ENCODE measurements at regions not wholly inside any gene's neighbourhood (a gene's known extent, or its start where the extent isn't known, plus 50 kb on each side); places are given as distances from the start of the nearest gene placed in this dataset.
A peak's percentile ranks its signal among the peaks of the same experiment; 100 is the strongest.

DNA sequence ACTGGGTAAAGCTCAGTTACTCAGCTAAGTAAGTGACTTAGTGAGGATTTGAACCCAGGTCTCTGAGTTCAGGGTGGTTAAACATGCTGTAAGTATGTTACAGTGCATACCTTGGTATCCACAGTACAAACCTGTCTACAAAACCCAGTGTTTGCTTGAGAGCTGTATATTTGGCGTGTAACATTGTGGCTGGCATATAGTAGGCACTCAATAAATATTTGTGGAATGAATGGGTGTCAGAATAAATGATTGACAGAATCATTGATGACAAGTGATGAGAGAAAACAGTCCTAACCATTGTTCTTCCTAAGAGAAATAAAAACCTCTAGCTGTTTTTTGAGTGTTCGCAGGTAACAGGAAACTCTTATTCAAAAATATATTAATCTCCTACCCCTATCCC, 79.7 kb upstream of the BCOR start:
- TF ChIP-seq, protein P1, sequence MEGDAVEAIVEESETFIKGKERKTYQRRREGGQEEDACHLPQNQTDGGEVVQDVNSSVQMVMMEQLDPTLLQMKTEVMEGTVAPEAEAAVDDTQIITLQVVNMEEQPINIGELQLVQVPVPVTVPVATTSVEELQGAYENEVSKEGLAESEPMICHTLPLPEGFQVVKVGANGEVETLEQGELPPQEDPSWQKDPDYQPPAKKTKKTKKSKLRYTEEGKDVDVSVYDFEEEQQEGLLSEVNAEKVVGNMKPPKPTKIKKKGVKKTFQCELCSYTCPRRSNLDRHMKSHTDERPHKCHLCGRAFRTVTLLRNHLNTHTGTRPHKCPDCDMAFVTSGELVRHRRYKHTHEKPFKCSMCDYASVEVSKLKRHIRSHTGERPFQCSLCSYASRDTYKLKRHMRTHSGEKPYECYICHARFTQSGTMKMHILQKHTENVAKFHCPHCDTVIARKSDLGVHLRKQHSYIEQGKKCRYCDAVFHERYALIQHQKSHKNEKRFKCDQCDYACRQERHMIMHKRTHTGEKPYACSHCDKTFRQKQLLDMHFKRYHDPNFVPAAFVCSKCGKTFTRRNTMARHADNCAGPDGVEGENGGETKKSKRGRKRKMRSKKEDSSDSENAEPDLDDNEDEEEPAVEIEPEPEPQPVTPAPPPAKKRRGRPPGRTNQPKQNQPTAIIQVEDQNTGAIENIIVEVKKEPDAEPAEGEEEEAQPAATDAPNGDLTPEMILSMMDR (IDR thresholded peaks at IDR 0.05; ENCODE audit: control insufficient read depth, extremely low read depth, insufficient read depth), result no peak
- no peak for DNase-seq (ENCODE audit: low read depth)
- H3K4me3 ChIP-seq (ENCODE audit: low read depth, low read length), result no peak overlapping the region

DNA sequence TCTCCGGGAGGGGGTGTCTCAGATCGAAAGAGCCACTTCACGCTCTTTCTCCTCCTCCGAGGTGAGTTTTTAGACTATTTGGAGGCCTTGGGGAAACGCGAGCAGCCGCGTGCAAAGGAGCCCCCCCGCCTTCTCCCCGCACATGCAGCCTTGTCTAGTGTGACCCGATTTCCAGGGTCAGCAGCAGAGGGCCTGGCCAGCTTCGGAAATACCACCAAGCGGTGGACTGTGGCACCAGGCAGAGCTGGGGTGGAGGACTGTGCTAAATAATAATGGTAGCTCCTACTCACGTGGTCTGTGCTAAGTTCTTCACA, 79.3 kb upstream of the BCOR start:
- no peak overlapping the region for H3K4me3 ChIP-seq (ENCODE audit: low read depth, low read length)
- DNase-seq (ENCODE audit: low read depth), result no peak
- TF ChIP-seq, protein P1 (IDR thresholded peaks at IDR 0.05; ENCODE audit: control insufficient read depth, extremely low read depth, insufficient read depth), result no peak

DNA sequence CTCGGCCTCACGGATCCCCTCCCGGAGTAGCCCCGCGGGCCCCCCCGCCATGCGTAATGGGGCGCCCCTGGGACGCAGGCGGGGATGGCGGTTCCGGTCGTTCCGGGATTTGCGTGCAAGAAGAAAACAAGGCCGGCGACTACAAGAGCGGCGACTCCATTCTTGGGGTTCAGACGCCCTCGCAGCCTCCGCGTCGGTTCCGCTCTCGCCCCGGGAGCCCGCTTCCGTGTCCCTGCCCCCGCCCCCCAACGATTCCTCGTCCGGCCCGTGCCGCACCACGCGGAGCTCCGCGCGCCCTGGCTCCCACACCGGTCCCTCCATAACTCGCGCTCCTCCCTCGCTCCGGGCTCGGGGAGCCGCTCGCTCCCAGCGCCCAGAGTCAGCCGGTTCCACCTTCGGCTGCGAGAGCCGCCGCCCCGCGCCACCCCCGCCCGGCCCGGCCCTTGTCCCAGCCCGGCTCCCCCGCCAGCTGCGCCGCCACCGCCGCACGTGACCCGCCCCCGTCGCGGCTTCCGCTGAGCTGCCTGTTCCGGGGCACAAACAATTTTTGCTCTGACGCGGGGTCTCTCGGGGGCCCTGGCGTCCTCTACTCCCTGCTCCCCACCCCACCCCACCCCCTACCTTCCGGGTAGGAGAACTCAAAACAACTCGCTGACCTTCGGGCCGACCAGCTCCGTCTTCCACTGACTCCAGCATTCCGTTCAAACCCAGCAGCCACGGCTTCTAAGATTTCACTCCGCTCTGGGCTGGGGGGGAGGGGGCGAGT, 78.8 kb upstream of the BCOR start:
- H3K4me3 ChIP-seq (ENCODE audit: low read depth, low read length), result no peak overlapping the region
- TF ChIP-seq, protein P1 (IDR thresholded peaks at IDR 0.05; ENCODE audit: control insufficient read depth, extremely low read depth, insufficient read depth), result no peak
- no peak for DNase-seq (ENCODE audit: low read depth)

DNA sequence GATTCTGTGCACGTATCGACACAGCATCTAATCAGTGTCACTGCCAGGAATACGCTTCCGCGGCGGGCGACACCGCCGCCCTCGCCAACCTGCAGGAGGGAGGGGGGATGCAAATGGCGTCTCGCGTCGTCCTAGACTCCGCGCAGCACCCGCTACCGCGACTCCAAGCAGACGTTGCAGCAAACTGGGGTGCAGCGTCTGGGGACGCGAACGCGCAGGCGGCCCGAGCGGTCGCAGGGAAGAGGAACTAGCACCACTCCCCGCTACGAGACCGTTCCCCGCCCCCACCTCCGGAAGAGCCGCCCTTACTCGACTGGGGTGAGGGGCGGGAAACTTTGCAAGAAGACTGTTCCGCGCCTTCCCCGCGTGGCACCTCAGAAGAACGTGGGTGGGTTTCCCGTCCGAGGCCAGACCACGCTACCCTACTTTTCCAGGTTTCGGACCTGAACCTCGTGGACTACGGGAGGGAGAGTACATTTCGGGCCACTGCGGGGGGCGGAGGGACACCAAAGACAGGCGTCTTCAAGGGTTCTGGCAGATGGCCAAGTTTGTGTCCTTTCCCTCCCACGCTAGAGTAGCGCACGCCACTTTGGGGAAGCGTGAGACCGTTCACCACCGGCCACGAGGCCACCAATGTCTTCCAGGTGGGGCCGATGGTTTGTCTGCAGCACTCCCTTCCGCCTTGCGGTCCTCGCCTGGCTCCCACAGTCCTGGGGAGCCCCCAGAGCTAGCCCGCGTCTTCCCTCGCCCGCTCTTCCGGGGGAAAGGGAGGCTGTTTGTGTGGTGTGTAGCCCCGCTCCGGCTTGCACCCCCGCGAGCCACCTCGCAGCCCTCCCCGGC, 78.0 kb upstream of the BCOR start:
- TF ChIP-seq, protein P1 (IDR thresholded peaks at IDR 0.05; ENCODE audit: control insufficient read depth, extremely low read depth, insufficient read depth), result no peak
- H3K4me3 ChIP-seq (ENCODE audit: low read depth, low read length), result no peak overlapping the region
- no peak for DNase-seq (ENCODE audit: low read depth)

DNA sequence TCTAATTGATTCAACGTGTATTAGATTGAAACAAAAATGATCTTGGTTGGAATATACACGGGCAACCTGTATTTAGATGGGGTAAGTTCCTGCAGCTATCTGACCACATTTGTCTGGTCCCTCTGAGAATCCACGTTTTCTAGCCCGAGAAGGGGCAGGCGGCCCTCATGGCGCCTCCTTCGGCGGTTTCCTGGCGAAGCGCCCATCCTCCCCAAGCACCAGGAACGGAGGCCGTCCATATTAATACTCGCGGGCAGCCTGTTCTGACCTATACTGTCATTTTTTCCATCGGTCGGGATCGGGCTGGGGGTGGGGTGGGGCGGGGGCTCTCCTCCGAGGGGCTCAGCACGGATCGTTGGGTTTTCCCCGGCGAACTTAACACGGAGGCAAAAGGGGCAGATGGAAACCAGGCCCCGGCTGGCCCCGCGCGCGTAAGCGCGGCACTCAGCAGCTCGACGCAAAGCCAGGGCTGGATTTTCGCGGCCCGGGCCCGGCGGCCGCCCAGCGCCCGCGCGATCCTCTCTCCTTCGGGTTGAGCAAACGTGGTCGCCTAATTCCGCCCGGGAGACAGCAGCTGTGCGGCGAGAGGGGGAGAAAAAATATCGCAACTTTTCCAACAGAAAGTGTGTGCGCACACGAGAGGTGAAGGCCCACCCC, 77.2 kb upstream of the BCOR start:
- TF ChIP-seq, protein P1 (IDR thresholded peaks at IDR 0.05; ENCODE audit: control insufficient read depth, extremely low read depth, insufficient read depth), result no peak
- no peak for DNase-seq (ENCODE audit: low read depth)
- H3K4me3 ChIP-seq (ENCODE audit: low read depth, low read length), result no peak overlapping the region

DNA sequence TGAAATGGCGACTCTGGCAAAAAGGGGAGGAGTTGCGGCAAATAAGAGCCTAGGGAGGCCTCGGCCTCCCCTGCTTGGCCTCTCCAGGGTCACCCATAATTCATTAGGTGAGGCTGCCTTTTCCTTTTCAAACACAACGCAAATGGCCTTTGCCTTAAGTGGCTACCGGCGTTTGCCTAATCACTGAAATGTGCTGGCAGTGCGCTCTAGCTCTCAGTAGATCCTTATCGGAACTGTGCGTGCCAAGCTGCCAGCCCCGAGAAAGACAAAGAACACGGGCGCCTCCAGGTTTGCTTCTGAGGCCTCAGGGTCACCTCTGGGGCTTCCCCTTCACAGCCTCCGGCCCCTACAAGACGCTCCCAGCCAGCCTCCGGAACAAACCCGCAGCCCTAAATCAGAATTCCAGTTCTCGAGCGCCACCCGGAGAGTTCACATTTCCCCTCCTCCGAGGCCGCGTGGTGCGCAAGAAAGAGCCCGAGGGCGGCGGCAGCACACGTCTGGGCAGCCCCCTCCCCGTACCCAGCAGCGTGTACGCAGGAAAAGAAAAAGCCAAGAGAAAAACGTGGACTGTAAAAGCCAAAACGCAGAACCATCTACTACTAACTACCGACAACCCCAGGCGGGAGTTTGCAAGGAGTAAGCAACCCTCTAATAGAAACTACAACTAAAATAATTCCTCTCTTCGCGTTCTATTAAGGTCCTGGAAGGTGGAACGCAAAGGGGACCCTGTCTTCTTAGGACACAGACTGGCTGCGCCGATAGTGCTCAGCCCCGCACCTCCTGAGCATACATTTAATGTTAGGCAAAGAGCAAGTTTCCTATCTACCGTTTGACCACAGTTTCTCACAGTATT, 76.5 kb upstream of the BCOR start:
- peak; percentile 14 for DNase-seq (ENCODE audit: low read depth)
- TF ChIP-seq, protein P1 (IDR thresholded peaks at IDR 0.05; ENCODE audit: control insufficient read depth, extremely low read depth, insufficient read depth), result no peak
- H3K4me3 ChIP-seq (ENCODE audit: low read depth, low read length), result no peak overlapping the region
